ENCODE measurements at regions not wholly inside any gene's neighbourhood (a gene's known extent, or its start where the extent isn't known, plus 50 kb on each side); places are given as distances from the start of the nearest gene placed in this dataset.

- H3K36me3 ChIP-seq (ENCODE audit: control insufficient read depth in 1 of 2, insufficient read depth in 2 of 2, low read length in 2 of 2): no peaks in the 10 kb centered on the region
- H3K4me2 ChIP-seq (ENCODE audit: low read length): no peak overlapping the region
- no peak overlapping the region for H2AFZ ChIP-seq (ENCODE audit: low read depth, low read length, poor library complexity, severe bottlenecking)
- H3K4me3 ChIP-seq (replicated peaks in 1 of 2; ENCODE audit: low read depth in 1 of 2, low read length in 2 of 2): no peak overlapping the region
- H3K27me3 ChIP-seq (ENCODE audit: insufficient read depth, low read length): peaks cover 4% of the 10 kb centered on the region; the same call in 1 of the 2 replicates
- ChIA-PET RAD21 (ENCODE audit: low non-redundant PET in 1 of 2, low total read pairs in 2 of 2, uncharacterized antibody in 2 of 2, unreplicated experiment in 2 of 2) (no interaction called here), CTCF (no interaction called here), POLR2A (no interaction called here)
- no TSS peak for BruUV-seq (replicated peaks)
- intact Hi-C loops (cut with micrococcal nuclease): no loop called here
- ATAC-seq (no peak), DNase-seq (ENCODE audit: low read depth, low spot score) (no peak)
- H3K79me2 ChIP-seq (ENCODE audit: insufficient read depth, low read length): no peaks in the 10 kb centered on the region
- no peaks in the 10 kb centered on the region for H4K20me1 ChIP-seq (ENCODE audit: insufficient read depth)
- no peaks in the 10 kb centered on the region for H3K9me2 ChIP-seq (ENCODE audit: insufficient read depth)
- H3K9me3 ChIP-seq (ENCODE audit: control insufficient read depth in 1 of 2, insufficient read depth in 1 of 2, low read depth in 1 of 2, low read length in 2 of 2): no peaks in the 10 kb centered on the region
- no peak overlapping the region for H3K9ac ChIP-seq (ENCODE audit: low read length)
- TF ChIP-seq FOSL1 (IDR thresholded peaks at IDR 0.05; ENCODE audit: low read depth): no peak
- no peak for TF ChIP-seq JUND (IDR thresholded peaks at IDR 0.05)
- no peak for TF ChIP-seq MAX (IDR thresholded peaks at IDR 0.05)
- TF ChIP-seq ZNF274 (IDR thresholded peaks at IDR 0.05; ENCODE audit: low read depth, low read length): no peak
- no peak for TF ChIP-seq EGR1 (IDR thresholded peaks at IDR 0.05; ENCODE audit: low read depth)
- TF ChIP-seq CBX3 (IDR thresholded peaks at IDR 0.05; ENCODE audit: low read depth): no peak
- TF ChIP-seq ZFX (IDR thresholded peaks at IDR 0.05): no peak
- TF ChIP-seq POLR2A (IDR thresholded peaks at IDR 0.05; ENCODE audit: borderline replicate concordance, extremely low read depth, insufficient read depth, insufficient read length): no peak
- TF ChIP-seq SIN3A (IDR thresholded peaks at IDR 0.05; ENCODE audit: low read depth): no peak
- TF ChIP-seq, protein P1, sequence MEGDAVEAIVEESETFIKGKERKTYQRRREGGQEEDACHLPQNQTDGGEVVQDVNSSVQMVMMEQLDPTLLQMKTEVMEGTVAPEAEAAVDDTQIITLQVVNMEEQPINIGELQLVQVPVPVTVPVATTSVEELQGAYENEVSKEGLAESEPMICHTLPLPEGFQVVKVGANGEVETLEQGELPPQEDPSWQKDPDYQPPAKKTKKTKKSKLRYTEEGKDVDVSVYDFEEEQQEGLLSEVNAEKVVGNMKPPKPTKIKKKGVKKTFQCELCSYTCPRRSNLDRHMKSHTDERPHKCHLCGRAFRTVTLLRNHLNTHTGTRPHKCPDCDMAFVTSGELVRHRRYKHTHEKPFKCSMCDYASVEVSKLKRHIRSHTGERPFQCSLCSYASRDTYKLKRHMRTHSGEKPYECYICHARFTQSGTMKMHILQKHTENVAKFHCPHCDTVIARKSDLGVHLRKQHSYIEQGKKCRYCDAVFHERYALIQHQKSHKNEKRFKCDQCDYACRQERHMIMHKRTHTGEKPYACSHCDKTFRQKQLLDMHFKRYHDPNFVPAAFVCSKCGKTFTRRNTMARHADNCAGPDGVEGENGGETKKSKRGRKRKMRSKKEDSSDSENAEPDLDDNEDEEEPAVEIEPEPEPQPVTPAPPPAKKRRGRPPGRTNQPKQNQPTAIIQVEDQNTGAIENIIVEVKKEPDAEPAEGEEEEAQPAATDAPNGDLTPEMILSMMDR (IDR thresholded peaks at IDR 0.05 in 2 of 3, conservative IDR thresholded peaks at IDR 0.05 in 1 of 3; ENCODE audit: borderline replicate concordance in 1 of 3, insufficient read depth in 1 of 3, low read depth in 2 of 3, low read length in 2 of 3): no peak
- TF ChIP-seq SP1 (IDR thresholded peaks at IDR 0.05; ENCODE audit: low read depth): no peak
- no peak for TF ChIP-seq RAD21 (IDR thresholded peaks at IDR 0.05; ENCODE audit: low read depth)
- H3K4me1 ChIP-seq (ENCODE audit: control insufficient read depth in 1 of 2, insufficient read depth in 2 of 2, low read length in 2 of 2): peaks cover 8 to 13% of the 10 kb centered on the region in 2 experiments
- no peak overlapping the region for H3K27ac ChIP-seq (ENCODE audit: low read depth, low read length)
Observed at GRCh38 chr22:49100316-49100715, 727.4 kb downstream of the BRD1 start.
